ENCODE measurements at regions not wholly inside any gene's neighbourhood (a gene's known extent, or its start where the extent isn't known, plus 50 kb on each side); places are given as distances from the start of the nearest gene placed in this dataset.

DNA sequence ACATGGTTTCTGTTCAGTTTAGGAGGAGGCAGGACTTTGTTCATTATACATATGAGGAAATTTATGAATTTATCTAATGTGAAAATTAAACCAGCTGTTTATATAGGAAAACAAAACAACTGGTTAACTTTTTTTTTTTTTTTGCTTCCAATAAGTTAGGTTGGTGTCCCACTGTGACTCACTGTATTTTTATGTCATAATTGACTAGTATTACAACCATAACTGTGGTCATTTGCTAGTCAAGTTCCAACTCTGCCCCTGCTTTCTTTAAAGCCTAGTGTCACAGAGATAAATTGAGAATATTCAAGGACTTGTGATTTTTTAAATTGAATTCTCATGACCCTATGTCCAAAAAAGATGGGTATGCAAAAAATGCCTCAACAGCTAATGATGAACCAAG lies 227.7 kb downstream of the BCAT1 start:
- no peak overlapping the region for H3K9ac ChIP-seq
- no peak overlapping the region for H2AFZ ChIP-seq (replicated peaks)
- Mint-ChIP-seq H3K4me1 (peaks cover 18% of the 10 kb centered on the region), H3K27ac (no peak overlapping the region), H3K4me3 (no peak overlapping the region), H3K9me3 (peaks cover 26% of the 10 kb centered on the region), H3K36me3 (peaks cover 14% of the 10 kb centered on the region), H3K27me3 (ENCODE audit: insufficient read depth, low read depth) (peaks cover 7% of the 10 kb centered on the region)
- no peaks in the 10 kb centered on the region for H3K79me2 ChIP-seq (ENCODE audit: low read depth)
- TF ChIP-seq EZH2phosphoT487 (IDR thresholded peaks at IDR 0.05) (no peak), EZH2 (IDR thresholded peaks at IDR 0.05) (no peak)
- TF ChIP-seq, protein P1, sequence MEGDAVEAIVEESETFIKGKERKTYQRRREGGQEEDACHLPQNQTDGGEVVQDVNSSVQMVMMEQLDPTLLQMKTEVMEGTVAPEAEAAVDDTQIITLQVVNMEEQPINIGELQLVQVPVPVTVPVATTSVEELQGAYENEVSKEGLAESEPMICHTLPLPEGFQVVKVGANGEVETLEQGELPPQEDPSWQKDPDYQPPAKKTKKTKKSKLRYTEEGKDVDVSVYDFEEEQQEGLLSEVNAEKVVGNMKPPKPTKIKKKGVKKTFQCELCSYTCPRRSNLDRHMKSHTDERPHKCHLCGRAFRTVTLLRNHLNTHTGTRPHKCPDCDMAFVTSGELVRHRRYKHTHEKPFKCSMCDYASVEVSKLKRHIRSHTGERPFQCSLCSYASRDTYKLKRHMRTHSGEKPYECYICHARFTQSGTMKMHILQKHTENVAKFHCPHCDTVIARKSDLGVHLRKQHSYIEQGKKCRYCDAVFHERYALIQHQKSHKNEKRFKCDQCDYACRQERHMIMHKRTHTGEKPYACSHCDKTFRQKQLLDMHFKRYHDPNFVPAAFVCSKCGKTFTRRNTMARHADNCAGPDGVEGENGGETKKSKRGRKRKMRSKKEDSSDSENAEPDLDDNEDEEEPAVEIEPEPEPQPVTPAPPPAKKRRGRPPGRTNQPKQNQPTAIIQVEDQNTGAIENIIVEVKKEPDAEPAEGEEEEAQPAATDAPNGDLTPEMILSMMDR (IDR thresholded peaks at IDR 0.05): no peak
- no peaks in the 10 kb centered on the region for H3K36me3 ChIP-seq
- no peaks in the 10 kb centered on the region for H3K27me3 ChIP-seq
- no peak overlapping the region for H3K4me2 ChIP-seq
- no peaks in the 10 kb centered on the region for H3K9me3 ChIP-seq (ENCODE audit: low read depth)
- peaks cover 14% of the 10 kb centered on the region for H3K4me1 ChIP-seq
- DNase-seq (ENCODE audit: low spot score): no peak
- H3K27ac ChIP-seq: no peak overlapping the region
- no peaks in the 10 kb centered on the region for H3F3A ChIP-seq (ENCODE audit: low read depth)
- no peaks in the 10 kb centered on the region for H4K20me1 ChIP-seq (ENCODE audit: low read depth)
- no peak overlapping the region for H3K4me3 ChIP-seq

DNA sequence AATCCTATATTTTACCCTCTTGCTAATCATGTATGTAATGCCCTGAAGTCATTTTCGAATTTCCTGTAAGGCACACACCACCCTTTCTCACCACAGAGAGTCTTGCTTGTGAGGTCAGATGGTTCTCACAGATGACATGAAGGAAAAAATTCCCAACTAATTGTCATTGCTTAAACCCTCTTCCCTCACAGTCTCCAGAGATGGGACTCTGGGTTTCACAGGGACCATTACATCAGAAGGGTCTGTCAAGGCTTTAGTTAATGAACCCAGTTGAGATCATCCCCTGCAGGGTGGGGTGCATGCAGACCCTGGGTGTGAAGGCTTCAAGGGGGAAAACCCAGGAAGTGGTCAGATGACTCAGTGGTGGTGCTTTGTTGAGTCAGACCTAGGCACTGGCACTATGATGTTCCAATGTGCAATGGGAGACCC lies 229.6 kb downstream of the BCAT1 start:
- no peak overlapping the region for H2AFZ ChIP-seq (replicated peaks)

DNA sequence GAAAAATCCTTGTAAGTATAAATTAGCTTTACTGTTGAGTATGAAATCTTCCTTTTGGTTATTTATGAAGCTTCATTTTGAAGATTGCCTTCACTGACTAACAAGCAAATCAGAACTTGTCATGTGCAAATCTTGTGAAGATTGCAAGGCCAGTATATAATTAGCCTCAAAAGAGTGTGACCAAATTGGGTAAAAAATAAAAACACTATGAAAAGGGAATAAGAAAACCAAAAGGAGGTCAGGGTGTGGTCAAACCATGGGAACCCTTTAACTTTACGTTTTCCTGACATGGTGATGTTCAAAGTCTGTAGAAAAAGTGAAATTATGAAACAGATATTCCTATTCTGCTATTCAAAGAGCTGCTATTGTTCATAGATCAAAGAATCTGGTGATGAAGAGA lies 230.3 kb downstream of the BCAT1 start:
- peaks cover 33% of the 10 kb centered on the region for H3K4me1 Mint-ChIP-seq
- no peak for TF ChIP-seq EZH2phosphoT487 (IDR thresholded peaks at IDR 0.05)
- TF ChIP-seq, protein P1 (IDR thresholded peaks at IDR 0.05): no peak
- TF ChIP-seq EZH2 (IDR thresholded peaks at IDR 0.05): no peak
- H3F3A ChIP-seq (ENCODE audit: low read depth): no peaks in the 10 kb centered on the region
- no peaks in the 10 kb centered on the region for H4K20me1 ChIP-seq (ENCODE audit: low read depth)
- H3K4me3 Mint-ChIP-seq: no peak overlapping the region
- peak overlapping the region; percentile 7 for H3K27ac Mint-ChIP-seq
- no peak overlapping the region for H3K4me2 ChIP-seq
- no peak overlapping the region for H2AFZ ChIP-seq (replicated peaks)
- no peak overlapping the region for H3K9ac ChIP-seq
- H3K79me2 ChIP-seq (ENCODE audit: low read depth): no peaks in the 10 kb centered on the region
- no peak overlapping the region for H3K4me3 ChIP-seq
- no peaks in the 10 kb centered on the region for H3K36me3 ChIP-seq
- no peak overlapping the region for H3K27ac ChIP-seq
- no peaks in the 10 kb centered on the region for H3K27me3 ChIP-seq
- H3K9me3 Mint-ChIP-seq: peaks cover 22% of the 10 kb centered on the region
- peaks cover 8% of the 10 kb centered on the region for H3K36me3 Mint-ChIP-seq
- H3K4me1 ChIP-seq: peaks cover 9% of the 10 kb centered on the region
- no peaks in the 10 kb centered on the region for H3K9me3 ChIP-seq (ENCODE audit: low read depth)
- H3K27me3 Mint-ChIP-seq (ENCODE audit: insufficient read depth, low read depth): peaks cover 8% of the 10 kb centered on the region
- DNase-seq (ENCODE audit: low spot score): no peak

More for the DNA sequence above, 229.6 kb downstream of the BCAT1 start:
- H3K4me1 Mint-ChIP-seq: peaks cover 32% of the 10 kb centered on the region
- Histone ChIP-seq H3K9ac (no peak overlapping the region), H3K4me3 (no peak overlapping the region), H4K20me1 (ENCODE audit: low read depth) (no peaks in the 10 kb centered on the region), H3K9me3 (ENCODE audit: low read depth) (no peaks in the 10 kb centered on the region), H3K27ac (no peak overlapping the region), H3K79me2 (ENCODE audit: low read depth) (no peaks in the 10 kb centered on the region), H3K36me3 (no peaks in the 10 kb centered on the region), H3K4me2 (no peak overlapping the region), H3F3A (ENCODE audit: low read depth) (no peaks in the 10 kb centered on the region), H3K4me1 (peaks cover 9% of the 10 kb centered on the region), H3K27me3 (no peaks in the 10 kb centered on the region)
- DNase-seq (ENCODE audit: low spot score): no peak
- TF ChIP-seq, protein P1 (IDR thresholded peaks at IDR 0.05): no peak
- TF ChIP-seq EZH2phosphoT487 (IDR thresholded peaks at IDR 0.05): no peak
- H3K27ac Mint-ChIP-seq: peak overlapping the region; percentile 7
- no peak overlapping the region for H3K4me3 Mint-ChIP-seq
- peaks cover 10% of the 10 kb centered on the region for H3K36me3 Mint-ChIP-seq
- peaks cover 26% of the 10 kb centered on the region for H3K9me3 Mint-ChIP-seq
- H3K27me3 Mint-ChIP-seq (ENCODE audit: insufficient read depth, low read depth): peaks cover 7% of the 10 kb centered on the region

Measured in neural progenitor cell (in vitro differentiated cells).